ENCODE measurements at regions not wholly inside any gene's neighbourhood (a gene's known extent, or its start where the extent isn't known, plus 50 kb on each side); places are given as distances from the start of the nearest gene placed in this dataset.

DNA sequence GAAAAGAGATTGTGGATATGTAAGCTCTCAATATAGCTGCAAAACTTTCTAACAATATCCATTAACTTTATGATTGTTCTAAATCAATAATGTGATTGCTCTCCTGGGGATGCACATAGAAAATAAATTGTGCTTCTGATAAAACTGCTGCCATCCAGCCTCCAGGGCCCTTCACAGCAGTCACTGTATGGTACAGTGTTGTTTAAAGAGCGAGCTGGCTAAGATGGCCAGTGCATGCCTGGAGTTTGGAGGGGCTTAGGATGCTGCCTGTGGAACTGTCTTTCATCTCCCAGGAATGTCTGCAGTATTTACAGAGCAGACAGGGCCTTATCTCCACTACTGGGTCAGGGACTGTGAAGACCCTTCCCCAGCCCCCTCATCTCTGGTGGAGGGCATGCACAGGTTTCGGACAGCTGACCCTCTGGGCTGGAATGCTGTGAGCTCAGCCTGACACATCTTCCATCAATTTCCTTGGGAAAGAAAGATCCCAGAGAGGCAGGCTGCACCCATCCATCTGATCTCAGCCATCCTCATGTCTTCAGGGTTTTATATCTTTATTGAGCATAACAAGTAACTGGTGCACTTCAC is 137.0 kb downstream of the PLPP3 start:
- no peak overlapping the region for H3K27ac ChIP-seq
- TF ChIP-seq ZFX (IDR thresholded peaks at IDR 0.05; ENCODE audit: borderline replicate concordance) (no peak), CTCF (IDR thresholded peaks at IDR 0.05) (no peak)

- no peak overlapping the region for H3K27ac ChIP-seq
- TF ChIP-seq CTCF (IDR thresholded peaks at IDR 0.05) (no peak), ZFX (IDR thresholded peaks at IDR 0.05; ENCODE audit: borderline replicate concordance) (no peak)
Observed at GRCh38 chr1:56441601-56442000, 137.8 kb downstream of the PLPP3 start.

- no peak overlapping the region for H3K27ac ChIP-seq
- TF ChIP-seq ZFX (IDR thresholded peaks at IDR 0.05; ENCODE audit: borderline replicate concordance): no peak
- no peak for TF ChIP-seq CTCF (IDR thresholded peaks at IDR 0.05)
Observed at GRCh38 chr1:56439610-56440264, 139.6 kb downstream of the PLPP3 start.

DNA sequence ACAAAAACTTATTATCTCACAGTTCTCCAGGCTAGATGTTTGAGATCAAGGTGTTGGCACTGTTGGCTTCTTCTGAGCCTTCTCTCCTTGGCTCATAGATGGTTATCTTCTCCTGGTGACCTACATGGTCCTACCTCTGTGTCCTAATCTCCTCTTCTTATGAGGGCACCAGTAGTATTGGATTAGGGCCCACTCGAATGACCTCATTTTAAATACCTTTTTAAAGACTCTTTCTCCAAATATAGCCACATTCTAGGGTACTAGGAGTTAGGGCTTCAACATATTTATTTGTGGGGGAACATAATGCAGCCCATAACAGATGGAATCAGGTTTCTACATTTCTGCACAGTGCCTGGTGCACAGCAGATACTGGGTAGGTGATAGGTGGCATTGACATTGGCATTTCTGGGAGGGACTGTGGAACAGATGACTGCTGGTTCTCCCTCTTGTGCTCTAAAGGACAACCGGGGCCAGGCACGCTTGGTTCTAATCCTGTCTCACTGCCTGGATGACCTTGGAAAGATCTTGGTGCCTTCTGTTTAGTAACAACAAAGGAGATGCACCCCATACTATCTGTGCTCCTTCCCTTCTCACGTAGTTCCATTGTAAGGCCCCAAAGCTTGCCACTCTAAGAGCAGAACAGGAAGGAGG is 140.3 kb downstream of the PLPP3 start:
- no peak overlapping the region for H3K27ac ChIP-seq
- TF ChIP-seq CTCF (IDR thresholded peaks at IDR 0.05): no peak
- TF ChIP-seq ZFX (IDR thresholded peaks at IDR 0.05; ENCODE audit: borderline replicate concordance): no peak

DNA sequence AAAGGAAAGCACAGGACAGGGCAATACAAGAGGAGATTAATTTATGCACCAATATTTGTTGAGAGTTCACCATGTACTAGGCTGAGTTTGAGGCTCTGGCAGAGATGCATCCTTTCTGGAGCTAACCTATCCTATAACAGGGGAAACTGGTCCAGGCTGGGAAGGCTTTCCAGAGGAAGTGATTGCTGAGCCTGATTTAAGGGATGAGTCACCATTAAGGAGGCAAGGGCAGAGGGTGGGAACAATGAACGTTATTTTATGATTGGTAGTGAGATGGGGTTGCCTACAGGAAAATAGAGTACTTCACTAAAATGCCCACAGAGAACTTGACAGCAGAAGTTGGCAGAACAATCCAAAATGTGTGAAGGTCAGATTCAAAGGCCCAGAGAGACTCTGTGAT is 141.4 kb downstream of the PLPP3 start:
- no peak overlapping the region for H3K27ac ChIP-seq
- TF ChIP-seq CTCF (IDR thresholded peaks at IDR 0.05) (no peak), ZFX (IDR thresholded peaks at IDR 0.05; ENCODE audit: borderline replicate concordance) (no peak)

DNA sequence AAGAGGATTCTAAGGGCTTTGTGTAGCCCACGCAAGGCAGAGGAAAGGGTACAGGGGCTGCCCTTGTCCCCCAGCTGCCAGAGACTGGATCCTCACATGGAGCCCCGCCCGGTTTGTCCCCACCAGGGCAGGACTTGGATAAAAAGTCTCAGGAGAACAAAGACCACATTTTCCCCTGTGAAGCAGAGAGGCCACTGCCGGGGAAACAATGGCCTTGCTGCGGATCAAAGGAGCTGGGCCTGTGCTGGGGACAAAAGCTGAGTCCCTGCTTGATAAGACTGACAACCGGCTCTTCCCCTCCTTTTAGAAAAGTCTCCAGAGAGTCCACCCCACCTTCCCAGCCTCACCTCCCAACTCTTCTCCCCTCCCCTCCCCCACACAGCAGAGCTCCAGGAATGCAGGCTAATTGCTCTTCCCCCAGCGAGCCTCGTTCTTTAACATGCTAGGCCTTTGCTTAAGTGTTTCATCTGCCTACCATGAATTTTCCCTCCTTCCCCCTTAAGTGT is 142.4 kb downstream of the PLPP3 start:
- TF ChIP-seq ZFX (IDR thresholded peaks at IDR 0.05; ENCODE audit: borderline replicate concordance) (no peak), CTCF (IDR thresholded peaks at IDR 0.05) (no peak)
- H3K27ac ChIP-seq: no peak overlapping the region

GRCh38 chr1:56436296-56436695 is 143.1 kb downstream of the PLPP3 start:
- TF ChIP-seq CTCF (IDR thresholded peaks at IDR 0.05) (no peak), ZFX (IDR thresholded peaks at IDR 0.05; ENCODE audit: borderline replicate concordance) (no peak)
- no peak overlapping the region for H3K27ac ChIP-seq

Measured in 22Rv1 (cell line).